Activated effector memory CD4-positive, alpha-beta T cell treated with Interleukin-2 at 50 U/mL for 16 hours (primary cell): ENCODE measurements at regions not wholly inside any gene's neighbourhood (a gene's known extent, or its start where the extent isn't known, plus 50 kb on each side); places are given as distances from the start of the nearest gene placed in this dataset.

Source experiments
- DNase-seq: peaks from one replicate; pipeline ENCODE4 v3.0.0-alpha.2; 2020

DNA sequence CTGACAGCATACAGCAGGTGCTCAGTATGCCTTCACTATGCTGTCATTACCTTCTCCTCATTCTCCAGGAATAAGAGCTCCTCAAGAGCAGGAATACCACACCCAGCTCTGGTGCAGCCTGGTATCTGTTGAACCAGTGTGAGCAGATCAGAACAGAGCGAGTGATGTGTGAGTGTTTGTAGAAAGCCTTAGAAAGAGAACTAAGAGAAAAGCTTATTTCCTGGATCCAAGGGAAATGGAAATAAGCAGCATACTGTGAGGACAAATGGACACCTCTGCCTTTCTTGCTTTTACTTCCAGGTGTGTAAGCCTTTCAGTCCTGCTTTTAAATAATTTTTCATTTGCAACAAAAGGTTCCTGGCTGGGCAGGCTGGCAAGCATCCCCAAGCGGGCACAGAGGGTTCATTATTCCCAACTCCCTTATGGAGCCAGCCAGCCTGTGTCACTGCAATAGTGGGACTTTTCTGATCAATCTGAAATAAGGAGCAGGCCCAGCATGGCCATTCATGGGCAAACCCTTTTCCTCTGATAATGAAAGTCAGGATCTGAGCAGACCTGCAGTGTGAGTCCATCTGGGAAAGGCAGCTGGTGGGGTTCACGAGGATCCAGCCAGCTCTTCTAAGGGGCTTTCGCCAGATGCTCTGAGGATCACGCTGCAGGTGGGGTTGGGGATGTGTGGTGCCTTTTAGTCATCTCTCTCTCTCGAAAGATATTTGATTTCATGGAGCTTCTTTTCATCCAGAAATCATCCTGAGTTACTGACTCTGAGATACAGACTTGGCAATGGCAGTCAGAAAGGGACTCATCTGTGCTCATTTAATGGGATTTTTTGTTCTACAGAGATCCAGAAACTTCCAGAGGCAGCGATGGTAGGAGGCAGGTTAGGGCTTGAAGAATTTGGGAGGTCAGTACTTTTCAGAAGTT is 594.9 kb upstream of the CFAP20DC start:
- no peak for DNase-seq

DNA sequence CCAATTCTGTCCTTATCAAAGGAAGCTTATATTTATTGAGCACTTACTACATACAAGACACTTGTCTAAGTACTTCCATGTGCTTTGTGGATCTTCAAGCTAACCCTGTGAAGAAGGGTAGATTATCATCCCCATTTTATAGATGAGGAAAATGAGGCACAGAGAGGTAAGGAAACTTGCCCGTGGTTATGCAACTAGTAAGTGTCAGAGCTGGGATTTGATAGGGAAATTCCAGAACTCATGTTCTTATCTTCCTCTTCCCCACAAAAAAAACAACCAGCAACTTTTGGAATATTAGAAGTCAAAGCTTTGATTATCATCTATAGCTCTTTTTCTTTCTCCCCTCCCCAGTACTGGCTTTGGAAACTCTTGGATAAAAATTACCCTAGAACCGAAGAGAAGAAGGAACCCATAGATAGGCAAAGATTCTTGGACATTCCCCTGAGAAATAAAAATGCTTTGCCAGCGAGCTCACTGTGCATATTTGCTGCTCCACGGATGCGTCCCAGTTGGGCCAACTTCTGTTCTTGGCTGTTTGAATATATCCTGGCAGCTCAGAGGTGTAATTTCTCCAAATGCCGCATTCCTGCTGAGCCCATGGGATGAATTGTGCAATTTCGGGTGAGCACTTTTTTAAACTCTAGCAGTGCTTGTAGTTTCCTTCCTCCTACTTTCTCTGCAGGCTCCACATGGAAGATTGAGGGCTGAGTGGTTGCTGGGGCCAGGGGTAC is 591.5 kb upstream of the CFAP20DC start:
- DNase-seq: no peak

DNA sequence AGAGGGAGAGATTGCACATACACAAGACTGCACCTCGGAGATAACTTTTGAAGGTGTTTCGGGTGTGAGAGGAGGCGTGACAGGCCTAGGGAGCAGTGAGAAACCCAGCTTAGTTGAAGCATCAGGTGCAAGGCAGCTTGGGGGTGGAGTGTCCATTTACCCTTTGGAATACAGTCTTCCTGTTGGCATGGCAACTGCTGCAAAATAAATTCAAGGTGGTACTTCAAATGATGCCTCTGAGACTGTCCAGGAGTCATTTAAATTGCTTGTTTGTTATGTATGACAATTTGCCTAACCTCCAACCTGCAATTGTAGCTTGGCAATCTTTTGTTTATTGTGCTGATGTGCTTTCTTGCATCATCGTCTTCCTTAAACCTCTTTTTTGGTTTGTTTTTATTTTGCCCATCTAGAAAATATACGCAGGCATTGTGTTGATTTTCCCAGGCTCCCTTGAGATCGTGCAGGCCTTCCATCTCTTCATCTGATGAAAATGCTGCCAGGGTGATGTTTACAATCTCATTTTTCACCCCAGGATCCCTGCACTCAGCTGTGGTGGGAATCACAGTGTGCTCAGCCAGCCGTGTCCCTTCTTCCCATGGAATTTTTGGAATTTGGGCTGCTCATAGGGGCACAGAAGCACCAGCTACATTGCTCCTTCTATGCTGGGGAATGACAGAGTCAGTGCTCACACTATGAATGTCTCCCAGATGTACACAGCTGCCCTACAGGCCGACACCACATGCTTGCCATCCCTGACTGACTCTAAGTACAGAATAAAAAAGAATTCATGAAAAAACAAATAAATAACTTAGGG is 583.1 kb upstream of the CFAP20DC start:
- no peak for DNase-seq

DNA sequence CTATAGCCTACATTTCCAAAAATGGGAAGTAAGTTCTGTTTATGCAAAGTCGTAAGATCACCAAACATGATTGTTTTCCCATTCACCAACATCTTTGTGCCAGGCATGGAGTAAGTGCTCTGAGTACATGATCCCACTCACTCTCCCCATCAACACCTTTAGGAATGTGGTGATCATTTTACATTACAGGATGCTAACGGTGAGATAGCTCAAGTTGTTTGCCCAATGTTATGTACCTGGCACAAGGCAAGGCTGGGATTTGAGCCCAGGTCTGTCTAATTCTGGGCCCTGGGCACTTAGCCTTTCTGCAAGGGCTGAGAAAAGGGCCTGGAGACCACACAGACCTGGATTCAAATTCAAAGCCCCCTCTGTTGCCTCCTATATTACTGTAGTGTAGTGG is 581.7 kb upstream of the CFAP20DC start:
- DNase-seq: no peak

DNA sequence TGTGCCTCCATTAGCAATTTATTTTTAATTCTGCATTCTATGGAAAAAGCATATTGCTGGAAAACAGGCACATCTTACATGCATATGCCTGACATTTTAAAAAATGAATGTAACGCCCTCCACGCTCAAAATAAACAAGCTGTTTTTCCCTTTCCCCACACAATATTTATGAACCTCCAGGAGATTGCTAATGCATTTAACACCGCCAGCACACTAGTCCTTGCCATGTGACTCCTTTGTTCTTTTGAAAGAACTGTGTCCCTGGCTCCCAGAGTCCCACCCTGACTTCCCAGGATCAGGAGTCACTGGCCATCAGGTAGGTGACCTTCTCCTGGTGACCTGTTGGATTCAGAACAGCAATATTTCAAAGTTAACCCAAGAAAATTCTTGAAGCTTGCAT is 571.2 kb upstream of the CFAP20DC start:
- DNase-seq: no peak

DNA sequence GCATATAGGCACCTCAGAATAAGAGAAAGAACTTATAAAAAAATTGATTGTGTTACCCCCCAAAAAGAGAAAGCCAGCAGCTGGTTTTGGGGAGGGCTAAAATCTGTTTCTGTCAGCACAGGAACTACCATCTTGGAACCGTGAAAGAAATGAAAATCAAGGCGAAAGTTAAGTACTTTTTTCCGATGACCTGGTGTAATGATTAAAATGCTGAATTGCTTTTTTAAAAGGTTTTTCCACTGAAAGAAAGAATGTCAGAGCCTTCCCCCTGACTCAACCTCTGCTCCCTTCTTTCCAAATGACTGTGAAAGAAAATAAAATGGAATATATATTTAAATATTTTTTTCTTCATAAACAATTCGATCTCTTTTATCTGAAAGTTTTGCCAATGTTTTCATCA is 570.5 kb upstream of the CFAP20DC start:
- DNase-seq: no peak

DNA sequence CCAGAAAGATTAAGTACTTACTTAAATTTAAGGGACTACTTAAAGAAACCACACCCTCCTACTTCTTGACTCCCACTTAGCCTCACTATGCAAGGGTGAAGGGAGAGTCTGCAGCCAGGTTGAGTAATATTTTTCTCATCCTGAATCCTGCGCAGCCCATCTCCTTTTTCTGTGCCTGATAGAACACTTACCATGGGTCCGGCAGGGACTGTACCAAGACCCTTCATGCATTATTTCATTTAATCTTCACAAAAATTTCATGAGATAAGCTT is 562.6 kb upstream of the CFAP20DC start:
- no peak for DNase-seq

DNA sequence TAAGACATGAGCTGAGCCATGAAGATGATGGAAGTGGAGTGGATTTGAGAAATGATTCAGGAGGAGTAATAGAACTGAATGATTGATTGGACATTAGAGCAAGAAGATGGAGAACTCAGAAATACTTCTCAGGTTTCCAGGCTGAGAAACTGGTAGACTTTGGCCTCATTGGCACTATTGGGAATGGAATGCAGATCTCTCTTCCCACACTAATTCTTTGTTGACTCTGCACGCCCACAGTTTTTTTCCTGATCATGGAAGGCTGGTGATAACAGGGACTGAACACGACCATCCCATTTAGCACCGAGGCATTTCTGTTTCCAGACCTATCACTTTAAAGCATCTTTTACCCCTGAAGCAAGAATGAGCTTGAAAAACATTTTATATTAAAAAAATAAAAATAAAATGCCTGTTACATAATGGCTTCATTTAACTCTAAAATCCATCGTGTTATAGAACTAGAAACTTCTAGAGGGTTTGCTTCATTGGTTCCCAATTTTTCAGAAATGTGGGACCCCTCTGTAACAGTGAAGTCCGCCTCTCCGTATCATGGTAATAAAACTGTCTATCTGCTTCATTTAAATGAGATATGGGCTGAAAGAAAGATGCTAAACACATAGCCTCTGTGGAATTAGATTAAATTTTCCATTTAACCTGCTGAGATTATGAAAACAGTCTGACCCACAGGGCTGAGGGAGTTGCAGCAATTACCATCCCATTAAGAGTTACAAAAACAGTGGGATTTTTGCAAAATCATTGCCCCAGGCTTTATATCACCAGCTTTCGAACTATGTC is 562.0 kb upstream of the CFAP20DC start:
- no peak for DNase-seq

DNA sequence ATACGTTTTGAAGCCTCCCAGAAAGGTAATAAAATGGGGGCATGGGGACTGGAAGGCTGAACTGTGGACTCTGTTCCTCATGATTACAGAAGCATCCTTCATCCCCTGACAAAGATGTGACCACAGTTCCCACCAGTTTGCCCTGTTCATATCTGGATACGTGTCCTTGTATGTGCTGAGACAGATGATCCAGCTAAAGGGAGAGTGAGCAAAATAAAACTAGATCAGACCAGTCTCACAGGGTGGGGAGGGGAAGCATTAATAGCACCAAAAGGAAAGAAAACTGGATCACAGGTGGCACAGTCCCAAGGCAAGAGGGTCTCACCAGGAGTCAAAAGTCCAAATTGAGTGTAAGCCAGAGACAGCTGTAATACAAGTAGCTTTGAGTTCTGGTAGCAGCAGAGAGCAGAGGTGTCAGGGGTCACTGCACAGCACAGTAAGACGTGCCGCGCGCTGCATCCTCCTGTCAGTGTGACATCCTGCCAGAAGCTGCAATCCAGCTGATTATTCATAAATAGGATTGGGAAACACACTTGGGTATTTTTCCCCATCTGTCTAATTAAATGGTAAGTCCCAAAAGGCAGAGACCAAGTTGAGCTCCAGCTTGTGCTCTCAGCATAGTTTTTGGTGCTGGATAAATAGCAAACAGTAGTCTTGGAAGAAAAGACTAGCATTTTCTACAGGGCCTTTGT is 560.0 kb upstream of the CFAP20DC start:
- no peak for DNase-seq

DNA sequence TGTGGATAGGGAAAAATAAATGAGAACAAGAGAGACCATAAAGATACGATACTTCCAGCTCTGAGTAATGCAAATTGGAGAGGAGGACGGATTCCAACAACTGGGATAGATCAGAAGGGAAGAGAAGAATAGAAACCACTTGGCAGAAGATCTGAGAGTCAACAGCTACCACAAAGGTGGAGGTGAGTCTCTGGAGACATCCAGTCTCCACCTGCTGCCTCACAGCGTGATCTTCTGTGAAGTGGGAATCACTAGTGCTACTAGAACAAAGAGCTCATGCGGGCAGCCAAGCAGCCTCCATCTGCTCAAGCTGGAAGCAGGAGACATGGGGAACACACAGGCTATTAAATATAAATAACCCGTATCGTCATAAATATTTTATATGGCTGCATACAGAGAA is 558.5 kb upstream of the CFAP20DC start:
- no peak for DNase-seq

DNA sequence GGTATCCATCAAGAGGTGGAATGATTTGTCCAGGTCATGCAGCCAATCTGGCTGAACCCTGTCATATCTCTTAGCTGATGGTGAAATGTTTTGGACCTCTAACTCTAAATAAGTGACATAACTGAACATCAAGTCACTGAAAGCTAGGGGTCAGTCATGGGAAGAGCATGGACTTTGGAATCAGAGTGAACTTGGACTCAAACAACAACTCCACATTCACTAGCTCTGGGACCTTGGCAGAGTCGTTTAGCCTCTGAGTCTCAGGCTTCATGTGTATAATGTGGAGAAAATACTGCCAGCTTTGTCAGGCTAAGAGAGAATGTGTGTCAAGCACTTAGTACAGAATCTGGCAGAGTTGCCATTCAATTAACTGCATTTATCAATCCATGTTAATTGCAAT is 557.8 kb upstream of the CFAP20DC start:
- DNase-seq: no peak

DNA sequence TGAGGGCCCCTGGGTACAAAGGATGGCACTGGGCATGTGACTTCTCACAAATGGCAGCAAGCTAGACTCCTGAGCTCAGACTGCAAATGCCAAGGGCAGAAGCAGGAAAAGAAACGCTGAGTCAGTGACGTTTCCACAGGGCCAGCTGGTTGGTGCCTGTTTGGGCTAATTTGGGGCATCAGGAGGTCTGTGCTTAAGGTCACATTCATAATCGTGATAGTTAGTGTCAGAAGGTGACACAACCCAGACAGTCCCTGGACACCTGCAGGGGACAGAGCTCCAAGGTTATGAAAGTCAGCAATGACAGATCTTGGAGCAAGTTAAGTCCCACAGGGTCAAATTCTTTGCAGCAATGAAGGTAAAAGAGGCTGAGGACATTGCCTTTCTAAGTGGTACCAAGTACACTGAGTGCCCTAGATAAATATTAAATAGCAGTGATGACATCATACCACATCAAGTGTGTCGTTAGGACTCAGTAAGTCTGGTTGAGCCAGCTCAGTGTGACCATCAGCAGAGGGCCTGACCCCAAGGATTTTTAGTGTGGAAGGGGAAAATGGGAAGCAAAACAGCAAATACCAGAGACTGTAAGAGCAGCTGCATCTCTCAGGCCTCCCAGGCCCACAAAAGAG is 556.9 kb upstream of the CFAP20DC start:
- no peak for DNase-seq

DNA sequence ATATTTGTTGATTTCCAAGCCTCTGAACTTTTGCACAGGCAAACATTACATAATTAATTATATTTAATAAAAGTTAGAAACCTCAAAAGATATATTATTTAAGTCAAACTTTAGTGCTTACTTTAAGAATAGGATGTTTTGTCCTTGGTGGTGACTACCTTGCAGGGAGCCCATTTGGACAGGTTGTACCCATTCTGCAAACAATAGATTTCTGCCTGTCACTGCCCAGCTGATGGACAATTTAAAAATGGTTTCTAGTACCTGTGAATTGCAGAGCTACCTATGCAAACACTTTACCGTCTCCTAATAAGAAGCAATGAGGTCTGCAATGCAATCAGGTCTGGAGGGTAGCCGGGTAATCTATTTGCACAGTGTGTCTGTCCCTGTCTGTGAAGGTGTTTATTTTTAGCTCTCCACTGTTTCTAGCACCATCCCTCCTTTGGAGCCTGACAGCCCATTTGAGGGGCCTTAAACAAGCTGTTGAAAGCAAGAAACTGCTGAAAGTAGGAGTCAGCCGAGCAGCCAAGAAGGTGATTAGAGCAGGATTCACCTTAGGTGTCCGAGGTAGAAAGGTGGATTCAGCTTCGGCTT is 556.2 kb upstream of the CFAP20DC start:
- DNase-seq: no peak

DNA sequence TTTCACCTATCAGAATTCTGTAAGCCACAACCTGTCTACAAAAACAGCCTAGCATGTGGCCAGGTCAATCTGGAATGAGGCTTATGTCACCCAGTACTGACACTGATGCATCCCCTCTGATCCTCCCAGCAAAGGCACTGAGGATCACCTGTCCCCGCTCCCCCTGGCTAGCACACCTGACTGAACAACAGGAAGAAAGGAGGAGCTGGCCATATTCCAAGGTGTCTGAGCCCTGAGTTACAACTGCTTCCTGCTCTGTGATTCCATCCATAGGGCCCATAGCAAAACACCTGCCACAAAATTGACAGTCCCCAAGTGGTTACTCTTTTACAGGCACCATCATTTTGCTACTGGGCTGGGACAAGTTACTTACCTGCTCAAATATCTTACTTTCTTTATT is 555.5 kb upstream of the CFAP20DC start:
- DNase-seq: no peak

DNA sequence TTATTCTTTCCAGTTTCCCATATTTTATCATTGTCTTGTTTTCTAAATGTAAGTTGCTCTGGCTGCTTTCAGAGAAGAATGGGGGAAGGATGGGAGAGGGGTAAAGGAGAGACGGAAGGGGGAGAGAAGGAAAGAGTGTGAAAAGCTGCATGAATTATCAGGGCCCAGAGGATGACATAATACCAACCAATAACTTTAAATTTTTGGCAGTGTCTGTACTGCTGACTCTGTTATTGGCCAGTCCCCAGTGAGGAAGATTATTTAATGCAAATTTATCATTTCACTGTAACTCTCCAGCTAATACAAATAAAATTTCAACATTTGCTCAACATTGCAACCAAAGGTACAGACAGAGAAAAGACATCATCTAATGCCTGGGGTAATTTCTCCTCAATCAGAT is 551.7 kb upstream of the CFAP20DC start:
- no peak for DNase-seq

DNA sequence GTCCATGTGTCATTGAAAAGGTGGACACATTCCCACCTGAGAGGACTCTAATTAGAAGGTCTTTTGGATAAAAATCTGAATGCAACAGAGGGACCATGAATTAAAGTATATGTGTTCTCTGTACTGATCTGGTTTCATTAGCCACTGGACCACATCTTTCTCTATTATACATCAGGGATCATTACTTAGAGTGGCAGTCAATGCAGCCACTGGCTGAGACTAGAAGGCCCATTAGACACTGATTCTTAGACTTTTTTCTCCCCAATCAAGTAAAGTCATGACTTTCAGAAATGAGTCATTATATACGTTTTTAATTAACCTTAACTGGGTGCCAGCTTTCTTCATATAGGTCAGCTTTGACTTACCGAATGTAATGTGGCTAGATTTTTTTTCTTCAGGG is 550.8 kb upstream of the CFAP20DC start:
- no peak for DNase-seq

DNA sequence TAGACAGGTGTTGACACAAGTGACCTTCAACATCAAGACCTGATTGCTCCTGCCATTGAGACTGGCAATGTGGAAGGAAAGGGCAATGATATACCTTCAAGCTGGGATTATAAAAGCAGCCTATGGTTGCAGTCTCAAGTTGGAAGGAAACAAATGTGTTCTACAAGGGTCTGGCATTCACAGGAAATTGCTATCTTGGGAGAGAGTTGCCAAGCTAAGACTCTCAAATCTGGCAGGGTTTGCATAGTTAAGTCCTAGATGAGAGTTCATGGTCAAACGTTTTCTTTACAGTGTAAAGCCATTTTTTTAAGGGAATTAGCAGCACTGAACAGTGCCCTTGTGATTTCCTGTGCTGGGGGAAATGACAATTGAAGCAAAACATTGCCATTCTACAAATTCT is 546.9 kb upstream of the CFAP20DC start:
- no peak for DNase-seq

DNA sequence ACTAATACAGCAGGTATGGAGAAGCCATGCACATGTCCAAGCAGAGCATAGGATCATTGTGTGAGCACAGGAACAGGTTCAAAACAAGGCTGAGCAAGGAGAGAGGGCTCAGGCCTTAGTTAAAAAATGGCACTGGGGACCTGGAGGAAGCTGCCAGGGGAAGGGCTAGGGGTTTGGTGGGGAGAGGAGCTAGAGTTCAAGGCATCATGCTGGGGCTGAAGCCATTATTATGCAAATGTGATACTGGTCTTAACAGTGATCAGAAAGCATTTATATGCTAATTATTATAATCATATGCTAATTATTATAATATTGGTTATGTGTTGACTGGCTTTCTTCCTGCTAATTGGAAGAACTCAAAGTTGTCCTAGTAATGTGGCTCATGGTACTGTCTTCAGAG is 546.0 kb upstream of the CFAP20DC start:
- no peak for DNase-seq

DNA sequence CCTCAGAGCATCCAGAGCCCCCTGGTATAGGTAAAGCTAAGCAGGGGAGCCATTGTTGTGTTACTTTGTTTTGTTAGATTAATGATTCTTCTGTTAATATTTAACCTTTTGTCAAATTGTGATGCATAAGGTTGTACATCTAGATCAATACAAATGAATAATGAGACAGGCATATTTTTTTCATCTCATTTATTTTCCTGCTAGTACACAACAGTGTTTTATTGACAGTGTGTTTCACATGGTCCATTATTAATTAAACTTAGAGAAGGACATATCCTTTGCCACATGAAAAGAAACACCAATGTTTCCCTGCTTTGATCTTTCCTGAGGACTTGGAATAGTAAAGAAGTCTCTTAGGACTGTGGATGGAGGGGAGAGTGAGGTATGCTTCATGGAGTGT is 543.6 kb upstream of the CFAP20DC start:
- DNase-seq: no peak

DNA sequence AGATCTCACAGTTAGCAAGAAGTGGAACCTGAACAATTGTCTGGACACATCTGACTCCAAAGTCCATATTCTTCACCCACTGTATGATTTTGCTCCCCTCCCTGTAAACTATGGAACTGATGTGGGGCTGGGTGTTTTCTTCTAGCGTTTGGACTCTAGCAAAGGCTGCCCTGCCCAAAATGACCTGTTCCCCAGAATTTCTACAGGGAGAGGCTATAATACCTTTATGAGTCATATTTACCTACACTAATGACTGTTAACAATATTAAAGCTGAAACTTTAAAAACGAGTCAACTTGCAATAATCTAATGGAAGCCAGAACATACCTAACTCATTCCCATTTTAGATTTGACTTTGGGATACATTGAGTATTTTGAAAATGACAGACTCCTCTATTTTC is 531.2 kb upstream of the CFAP20DC start:
- DNase-seq: no peak

DNA sequence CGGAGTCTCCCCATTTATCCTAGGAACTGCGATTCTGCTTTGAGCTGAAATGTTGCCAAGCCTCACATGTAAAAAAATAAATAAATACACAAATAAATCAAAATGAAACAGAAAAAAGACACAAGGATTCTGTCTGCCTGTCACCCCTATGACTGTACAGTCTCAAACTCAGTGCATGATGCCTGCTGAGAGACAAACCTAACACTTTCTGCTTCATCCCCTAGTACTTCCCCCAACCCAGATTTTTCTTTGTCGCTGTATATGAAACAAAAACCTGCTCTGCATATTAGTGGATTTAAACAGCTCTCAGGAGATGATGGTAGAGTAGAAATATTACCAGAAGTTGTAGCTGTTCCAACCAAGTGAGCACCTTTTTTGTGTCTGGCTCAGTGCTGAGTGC is 530.7 kb upstream of the CFAP20DC start:
- no peak for DNase-seq
